Activated naive CD4-positive, alpha-beta T cell treated with anti-CD3 and anti-CD28 coated beads, Interleukin-2, amount 50 U/mL, for 24 hours (primary cell): ENCODE measurements at regions not wholly inside any gene's neighbourhood (a gene's known extent, or its start where the extent isn't known, plus 50 kb on each side); places are given as distances from the start of the nearest gene placed in this dataset.
A peak's percentile ranks its signal among the peaks of the same experiment; 100 is the strongest.

Experiments
- H3K27ac Mint-ChIP-seq: one replicate; pipeline ENCODE4 v1.8.0; 2021; ENCODE audit warnings: mild to moderate bottlenecking, mixed read lengths
- H3K27me3 Mint-ChIP-seq: one replicate; pipeline ENCODE4 v1.8.0; 2021; ENCODE audit warnings: mixed read lengths
- H3K36me3 Mint-ChIP-seq: one replicate; pipeline ENCODE4 v1.8.0; 2021; ENCODE audit warnings: mixed read lengths
- H3K4me1 Mint-ChIP-seq: one replicate; pipeline ENCODE4 v1.8.0; 2021; ENCODE audit warnings: mixed read lengths
- H3K4me3 Mint-ChIP-seq: one replicate; pipeline ENCODE4 v1.8.0; 2021; ENCODE audit warnings: mild to moderate bottlenecking, mixed read lengths
- H3K9me3 Mint-ChIP-seq: one replicate; pipeline ENCODE4 v1.8.0; 2021; ENCODE audit warnings: mixed read lengths

DNA sequence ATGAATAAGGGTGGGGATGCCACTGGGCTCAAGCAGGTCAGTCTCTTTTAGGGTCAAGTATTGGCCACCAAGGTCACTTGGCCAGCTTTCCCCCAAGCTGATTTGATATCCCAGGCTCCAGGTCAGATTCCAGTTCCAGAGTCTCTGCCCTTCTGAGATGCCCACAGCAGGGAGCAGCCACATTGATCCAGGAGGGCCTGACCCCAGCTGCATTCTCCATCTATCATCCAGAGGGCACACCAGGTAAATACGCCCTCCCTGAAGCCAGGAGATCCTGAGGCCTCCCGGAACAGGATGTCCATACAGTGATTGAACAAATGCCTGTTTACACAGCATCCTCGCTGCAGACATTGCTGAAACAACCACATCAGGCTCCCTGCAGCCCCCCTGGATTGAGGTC lies 264.6 kb upstream of the TLE3 start:
- H3K4me3 Mint-ChIP-seq, result no peak overlapping the region
- no peaks in the 10 kb centered on the region for H3K9me3 Mint-ChIP-seq
- H3K4me1 Mint-ChIP-seq, result peaks cover 6% of the 10 kb centered on the region
- H3K27ac Mint-ChIP-seq, result no peak overlapping the region
- no peaks in the 10 kb centered on the region for H3K36me3 Mint-ChIP-seq
- peaks cover 4% of the 10 kb centered on the region for H3K27me3 Mint-ChIP-seq

DNA sequence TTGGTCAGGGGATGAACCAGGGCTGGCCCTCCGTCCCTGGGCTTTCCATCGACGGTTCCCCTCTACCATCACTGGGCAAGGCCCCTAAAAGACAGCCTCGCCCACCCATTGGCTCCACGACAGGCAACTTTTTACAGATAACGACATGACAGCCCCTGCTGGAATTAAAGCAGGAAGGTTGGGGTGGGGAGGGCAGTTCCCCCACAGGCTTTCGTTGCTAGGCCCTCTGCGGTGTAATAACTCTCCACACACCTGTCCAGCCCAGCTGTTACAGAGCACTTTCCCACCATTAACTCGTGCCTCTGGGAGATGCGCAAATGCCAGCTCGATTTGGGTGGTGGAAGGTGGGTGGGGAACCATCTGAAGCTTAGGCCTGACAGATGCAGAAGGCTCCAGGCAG lies 264.2 kb upstream of the TLE3 start:
- no peaks in the 10 kb centered on the region for H3K36me3 Mint-ChIP-seq
- peaks cover 4% of the 10 kb centered on the region for H3K27me3 Mint-ChIP-seq
- H3K27ac Mint-ChIP-seq, result no peak overlapping the region
- no peaks in the 10 kb centered on the region for H3K9me3 Mint-ChIP-seq
- no peak overlapping the region for H3K4me3 Mint-ChIP-seq
- peaks cover 6% of the 10 kb centered on the region for H3K4me1 Mint-ChIP-seq

- H3K36me3 Mint-ChIP-seq, result no peaks in the 10 kb centered on the region
- peaks cover 6% of the 10 kb centered on the region for H3K4me1 Mint-ChIP-seq
- H3K4me3 Mint-ChIP-seq, result no peak overlapping the region
- H3K27me3 Mint-ChIP-seq, result peaks cover 4% of the 10 kb centered on the region
- no peaks in the 10 kb centered on the region for H3K9me3 Mint-ChIP-seq
- no peak overlapping the region for H3K27ac Mint-ChIP-seq
These were observed 263.4 kb upstream of the TLE3 start for GRCh38 chr15:70361106-70361505.

DNA sequence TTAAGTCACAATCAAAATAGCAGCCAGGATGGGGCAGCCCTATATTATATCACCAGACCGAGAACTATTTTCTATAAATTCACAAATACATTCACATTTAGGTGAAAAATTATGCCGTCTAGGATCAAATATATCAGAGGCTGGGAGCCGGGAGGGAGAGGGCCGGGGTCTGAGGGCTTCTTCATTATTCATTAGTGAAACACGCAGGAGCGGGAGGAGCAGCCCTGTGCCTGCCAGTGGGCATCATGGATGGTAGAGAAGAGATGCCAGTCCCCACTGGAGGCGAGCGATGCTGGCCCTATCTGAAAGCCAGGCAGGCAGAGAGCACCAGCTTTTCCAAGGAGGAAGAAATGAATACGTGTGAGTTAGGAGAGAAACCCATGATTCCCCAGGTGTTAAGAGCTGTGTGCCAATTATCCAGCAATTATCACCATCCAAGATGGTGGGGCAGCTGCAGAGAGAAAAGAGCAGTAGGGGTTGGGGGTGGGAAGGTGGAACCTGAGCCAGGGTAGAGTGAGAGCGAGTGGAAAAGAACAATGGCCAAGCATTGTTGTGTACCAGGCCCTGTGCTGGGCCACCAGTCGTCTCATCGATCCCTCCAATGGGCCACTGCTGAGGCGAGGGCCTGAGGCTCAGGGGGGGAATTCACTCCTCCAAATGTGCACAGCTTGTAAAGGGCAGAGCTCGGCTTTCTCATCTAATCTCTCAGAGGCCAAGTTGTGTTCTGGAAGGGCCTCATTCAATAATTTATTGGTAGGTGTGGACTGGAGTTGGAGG lies 261.3 kb upstream of the TLE3 start:
- Mint-ChIP-seq H3K27ac (peak overlapping the region; percentile 51), H3K4me3 (no peak overlapping the region)

GRCh38 chr15:70358011-70358819 lies 260.5 kb upstream of the TLE3 start:
- Mint-ChIP-seq H3K9me3 (no peaks in the 10 kb centered on the region), H3K36me3 (no peaks in the 10 kb centered on the region), H3K4me1 (no peaks in the 10 kb centered on the region), H3K4me3 (no peak overlapping the region), H3K27ac (no peak overlapping the region), H3K27me3 (peaks cover 4% of the 10 kb centered on the region)

More for the DNA sequence above, 261.3 kb upstream of the TLE3 start:
- no peaks in the 10 kb centered on the region for H3K36me3 Mint-ChIP-seq
- H3K27me3 Mint-ChIP-seq, result peaks cover 4% of the 10 kb centered on the region
- no peaks in the 10 kb centered on the region for H3K9me3 Mint-ChIP-seq
- peaks cover 4% of the 10 kb centered on the region for H3K4me1 Mint-ChIP-seq

DNA sequence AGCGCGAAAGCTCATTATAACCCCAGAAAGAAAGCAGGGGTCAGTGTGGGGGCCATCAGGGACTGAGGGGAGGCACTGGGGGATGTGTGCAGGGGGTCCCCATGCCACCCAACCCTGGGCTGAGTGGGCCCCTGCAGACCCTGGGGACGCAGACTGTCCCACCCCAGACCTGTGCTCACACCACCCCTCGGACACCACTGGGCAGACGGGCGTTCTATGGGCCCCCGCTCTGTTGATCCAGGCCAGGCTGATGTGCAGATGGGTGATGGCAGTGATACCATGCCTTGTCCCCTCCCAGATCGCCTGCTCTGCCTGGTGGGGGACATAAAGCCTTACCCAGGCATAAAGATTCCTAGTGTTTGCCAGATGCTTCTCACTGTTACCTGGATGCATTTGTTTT lies 259.7 kb upstream of the TLE3 start:
- no peak overlapping the region for H3K4me3 Mint-ChIP-seq
- H3K27me3 Mint-ChIP-seq, result peaks cover 4% of the 10 kb centered on the region
- no peaks in the 10 kb centered on the region for H3K36me3 Mint-ChIP-seq
- H3K27ac Mint-ChIP-seq, result no peak overlapping the region
- no peaks in the 10 kb centered on the region for H3K4me1 Mint-ChIP-seq
- no peaks in the 10 kb centered on the region for H3K9me3 Mint-ChIP-seq

DNA sequence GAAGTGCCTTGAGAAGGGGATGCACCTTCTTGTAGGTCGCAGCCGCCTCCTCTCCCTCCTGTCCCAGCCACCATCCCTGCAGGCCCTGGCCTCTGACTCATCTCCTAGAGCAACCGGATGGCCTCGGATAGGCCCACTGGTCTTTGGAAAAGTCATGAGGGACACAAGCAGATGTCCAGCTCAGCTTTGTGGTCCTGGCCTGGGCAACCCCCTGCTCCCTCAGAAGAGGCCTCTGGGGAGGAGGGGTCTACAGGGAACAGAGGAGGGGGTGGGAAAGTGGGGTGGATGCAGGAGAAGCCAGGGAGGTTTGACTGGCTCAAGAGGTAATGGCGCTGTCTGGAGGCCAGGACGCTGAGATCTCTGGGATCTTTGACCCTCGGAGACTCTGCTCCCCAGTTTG lies 259.2 kb upstream of the TLE3 start:
- Mint-ChIP-seq H3K27ac (no peak overlapping the region), H3K27me3 (peaks cover 4% of the 10 kb centered on the region), H3K9me3 (no peaks in the 10 kb centered on the region), H3K36me3 (no peaks in the 10 kb centered on the region), H3K4me1 (no peaks in the 10 kb centered on the region), H3K4me3 (no peak overlapping the region)

GRCh38 chr15:70356062-70356860 lies 258.5 kb upstream of the TLE3 start:
- no peaks in the 10 kb centered on the region for H3K9me3 Mint-ChIP-seq
- H3K27me3 Mint-ChIP-seq, result peaks cover 4% of the 10 kb centered on the region
- no peaks in the 10 kb centered on the region for H3K4me1 Mint-ChIP-seq
- no peak overlapping the region for H3K27ac Mint-ChIP-seq
- no peaks in the 10 kb centered on the region for H3K36me3 Mint-ChIP-seq
- no peak overlapping the region for H3K4me3 Mint-ChIP-seq

DNA sequence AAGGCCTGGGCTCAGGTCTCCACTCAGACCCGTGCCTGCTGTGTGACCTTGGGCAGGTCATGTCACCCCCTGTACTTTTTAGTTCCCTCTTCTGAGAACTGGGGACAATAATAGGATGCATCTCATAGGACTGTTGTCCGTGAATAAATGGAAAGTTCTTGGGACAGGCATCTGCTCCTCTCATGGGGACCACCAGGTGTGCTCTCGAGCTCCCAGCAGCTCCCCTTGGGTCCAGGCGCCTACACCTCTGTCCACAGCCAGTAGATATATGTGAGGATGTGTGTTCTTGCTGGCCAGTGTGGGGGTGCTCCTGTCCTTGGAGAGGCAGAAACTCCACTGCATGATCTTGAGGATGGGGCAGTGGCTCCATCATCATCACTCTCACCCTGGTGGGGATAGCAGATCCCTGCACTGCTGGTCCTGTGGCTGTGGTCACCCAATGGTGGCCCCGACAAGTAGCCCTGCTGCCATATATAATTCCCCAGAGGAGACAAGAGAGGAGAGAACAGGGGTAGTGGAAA lies 257.6 kb upstream of the TLE3 start:
- Mint-ChIP-seq H3K4me3 (no peak overlapping the region), H3K4me1 (no peaks in the 10 kb centered on the region), H3K9me3 (no peaks in the 10 kb centered on the region), H3K27ac (no peak overlapping the region), H3K36me3 (no peaks in the 10 kb centered on the region), H3K27me3 (peaks cover 2% of the 10 kb centered on the region)

GRCh38 chr15:70354346-70354905 lies 256.7 kb upstream of the TLE3 start:
- no peaks in the 10 kb centered on the region for H3K36me3 Mint-ChIP-seq
- H3K27me3 Mint-ChIP-seq, result peaks cover under 1% of the 10 kb centered on the region
- no peak overlapping the region for H3K4me3 Mint-ChIP-seq
- no peak overlapping the region for H3K27ac Mint-ChIP-seq
- H3K9me3 Mint-ChIP-seq, result no peaks in the 10 kb centered on the region
- no peaks in the 10 kb centered on the region for H3K4me1 Mint-ChIP-seq

GRCh38 chr15:70353606-70354345 lies 256.1 kb upstream of the TLE3 start:
- no peaks in the 10 kb centered on the region for H3K9me3 Mint-ChIP-seq
- H3K4me3 Mint-ChIP-seq, result no peak overlapping the region
- peaks cover 2% of the 10 kb centered on the region for H3K27me3 Mint-ChIP-seq
- H3K36me3 Mint-ChIP-seq, result no peaks in the 10 kb centered on the region
- H3K4me1 Mint-ChIP-seq, result no peaks in the 10 kb centered on the region
- no peak overlapping the region for H3K27ac Mint-ChIP-seq

GRCh38 chr15:70351941-70352774 lies 254.4 kb upstream of the TLE3 start:
- Mint-ChIP-seq H3K36me3 (no peaks in the 10 kb centered on the region), H3K27me3 (peaks cover 3% of the 10 kb centered on the region), H3K9me3 (no peaks in the 10 kb centered on the region), H3K4me1 (no peaks in the 10 kb centered on the region), H3K27ac (no peak overlapping the region), H3K4me3 (no peak overlapping the region)

GRCh38 chr15:70351391-70351790 lies 253.7 kb upstream of the TLE3 start:
- Mint-ChIP-seq H3K36me3 (no peaks in the 10 kb centered on the region), H3K27ac (no peak overlapping the region), H3K4me3 (no peak overlapping the region), H3K9me3 (no peaks in the 10 kb centered on the region), H3K4me1 (no peaks in the 10 kb centered on the region), H3K27me3 (peaks cover 3% of the 10 kb centered on the region)
